ELF-1 (cell line): ENCODE measurements at regions not wholly inside any gene's neighbourhood (a gene's known extent, or its start where the extent isn't known, plus 50 kb on each side); places are given as distances from the start of the nearest gene placed in this dataset.

Experiments
- DNase-seq: peaks from one replicate; pipeline ENCODE4 v3.0.0-alpha.2; 2016; ENCODE audit warnings: low read depth, low spot score

DNA sequence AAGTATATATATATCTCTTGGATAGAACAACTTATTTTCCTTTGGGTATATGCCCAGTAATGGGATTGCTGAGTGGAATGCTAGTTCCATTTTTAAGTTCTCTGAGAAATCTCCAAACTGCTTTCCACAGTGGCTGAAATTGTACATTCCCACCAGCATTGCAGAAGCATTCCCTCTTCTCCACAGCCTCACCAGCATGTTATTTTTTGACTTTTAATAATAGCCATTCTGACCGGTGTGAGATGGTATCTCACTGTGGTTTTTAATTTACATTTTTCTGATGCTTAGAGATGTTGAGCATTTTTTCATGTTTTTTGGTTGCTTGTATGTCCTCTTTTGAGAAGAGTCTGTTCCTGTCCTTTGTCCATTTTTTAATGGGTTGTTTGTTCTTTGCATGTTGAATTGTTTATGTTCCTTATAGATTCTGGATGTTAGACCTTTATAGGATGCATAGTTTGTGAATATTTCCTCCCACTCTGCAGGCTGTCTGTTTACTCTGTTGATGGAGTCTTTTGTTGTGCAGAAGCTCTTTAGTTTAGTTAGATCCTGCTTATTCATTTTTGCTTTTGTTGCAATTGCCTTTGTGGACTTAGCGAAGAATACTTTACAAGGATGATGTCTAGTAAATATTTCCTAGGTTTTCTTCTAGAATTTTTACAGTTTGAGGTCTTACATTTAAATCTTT, 82.7 kb upstream of the NR2F2 start:
- DNase-seq = no peak

DNA sequence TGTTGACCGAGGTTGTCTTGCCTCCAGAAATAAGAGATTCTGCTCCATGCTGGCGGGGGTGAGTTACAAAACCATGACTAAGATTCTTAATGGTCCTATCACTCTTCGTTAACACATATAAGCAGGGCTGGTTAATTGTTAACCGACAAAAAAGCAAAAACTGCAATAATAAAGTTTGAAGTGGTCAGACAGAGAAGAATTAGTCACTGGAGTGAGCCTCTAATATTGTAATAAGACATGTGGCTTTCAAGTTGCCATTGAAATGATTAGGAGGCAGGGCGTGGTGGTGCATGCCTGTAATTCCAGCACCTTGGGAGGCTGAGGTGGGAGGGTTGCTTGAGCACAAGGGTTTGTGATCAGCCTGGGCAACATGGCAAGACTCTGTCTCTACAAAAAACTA, 78.4 kb upstream of the NR2F2 start:
- no peak for DNase-seq

- DNase-seq = no peak
Observed at GRCh38 chr15:96253006-96253747, 77.3 kb upstream of the NR2F2 start.

DNA sequence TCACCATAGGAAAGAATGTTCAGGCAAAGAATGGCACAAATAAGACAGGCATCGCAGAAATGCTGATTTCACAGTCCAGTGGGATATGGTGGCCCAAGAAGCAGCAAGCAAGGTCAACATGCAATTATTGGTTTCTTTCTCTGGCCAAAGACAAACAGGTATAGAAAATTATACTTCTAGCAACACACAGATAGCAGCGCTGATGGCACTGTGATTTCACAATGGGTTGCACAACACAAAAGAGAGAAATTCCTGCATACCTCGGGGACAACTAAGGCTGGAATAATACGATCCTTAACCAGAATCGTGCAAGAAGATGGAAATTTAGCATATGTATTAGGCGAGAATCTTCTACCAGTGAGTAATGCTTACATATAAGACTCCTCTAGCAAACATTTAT, 76.3 kb upstream of the NR2F2 start:
- DNase-seq = no peak

GRCh38 chr15:96255599-96255998, 74.9 kb upstream of the NR2F2 start:
- DNase-seq = no peak

DNA sequence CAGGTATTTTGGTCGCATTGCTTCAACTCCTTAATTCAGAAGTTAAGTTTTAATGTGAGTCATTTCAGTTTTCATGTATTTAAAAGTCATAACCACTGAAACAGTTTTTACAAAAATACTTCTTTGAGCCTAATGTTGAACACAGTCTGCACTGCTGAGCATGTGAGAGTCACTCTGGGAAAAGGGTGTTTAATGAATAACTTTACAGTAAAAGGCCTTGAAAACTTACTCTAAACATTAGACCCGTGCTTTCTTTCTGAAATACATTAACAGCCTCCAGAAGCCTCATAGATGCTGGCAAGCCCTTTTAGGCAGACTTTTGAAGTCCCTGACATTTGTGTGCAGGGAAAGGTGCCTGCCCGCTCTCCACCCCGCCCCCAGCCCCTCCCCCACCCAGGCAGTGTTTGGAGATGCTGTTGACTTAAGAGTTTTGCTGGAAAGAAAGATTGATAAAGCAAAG, 68.9 kb upstream of the NR2F2 start:
- DNase-seq = no peak

- no peak for DNase-seq
Observed at GRCh38 chr15:96262097-96262496, 68.4 kb upstream of the NR2F2 start.

DNA sequence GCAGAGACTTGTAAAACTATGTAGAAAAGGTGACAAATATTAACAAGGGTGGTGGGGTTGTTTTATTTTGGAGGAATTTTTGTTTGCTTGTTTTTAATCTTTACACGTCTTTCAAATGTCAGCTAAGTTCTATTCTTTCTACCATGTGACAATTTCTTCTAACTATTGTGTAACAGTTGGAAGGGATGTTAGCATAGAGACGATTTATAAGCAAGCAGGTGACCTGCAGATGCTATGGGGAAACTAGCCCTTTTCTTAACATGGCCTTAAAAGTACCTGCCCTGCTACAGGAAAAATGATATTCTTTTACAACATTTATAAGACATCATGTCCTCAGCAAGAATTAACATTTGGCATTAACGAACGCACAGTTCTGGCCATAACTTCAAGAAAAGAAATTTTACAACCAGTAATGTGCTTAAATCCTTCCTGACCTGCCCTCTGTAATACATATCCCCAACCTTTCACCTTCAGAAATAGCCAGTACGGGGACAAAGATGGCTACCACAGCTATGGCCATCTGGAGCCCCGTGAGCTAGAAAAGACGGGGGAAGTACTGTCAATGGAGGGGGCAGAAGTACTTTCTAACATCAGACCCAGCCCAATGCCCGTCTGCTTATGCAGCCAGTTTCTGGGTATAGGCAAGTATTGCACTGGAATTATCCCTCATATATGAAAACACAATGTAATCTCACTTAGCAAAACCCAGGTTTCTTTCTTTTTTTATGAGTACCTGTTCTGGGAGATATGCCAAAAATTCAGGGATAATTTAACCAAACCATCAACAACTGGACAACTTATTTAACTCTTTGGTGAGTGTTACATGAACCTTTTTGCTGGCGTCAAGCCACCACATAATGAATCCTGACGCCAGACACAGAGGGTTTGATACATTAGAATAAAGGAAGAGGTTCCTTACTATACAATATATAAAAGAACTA, 67.7 kb upstream of the NR2F2 start:
- DNase-seq = no peak

- DNase-seq = peak; percentile 46
Observed at GRCh38 chr15:96264351-96264798, 66.1 kb upstream of the NR2F2 start.

DNA sequence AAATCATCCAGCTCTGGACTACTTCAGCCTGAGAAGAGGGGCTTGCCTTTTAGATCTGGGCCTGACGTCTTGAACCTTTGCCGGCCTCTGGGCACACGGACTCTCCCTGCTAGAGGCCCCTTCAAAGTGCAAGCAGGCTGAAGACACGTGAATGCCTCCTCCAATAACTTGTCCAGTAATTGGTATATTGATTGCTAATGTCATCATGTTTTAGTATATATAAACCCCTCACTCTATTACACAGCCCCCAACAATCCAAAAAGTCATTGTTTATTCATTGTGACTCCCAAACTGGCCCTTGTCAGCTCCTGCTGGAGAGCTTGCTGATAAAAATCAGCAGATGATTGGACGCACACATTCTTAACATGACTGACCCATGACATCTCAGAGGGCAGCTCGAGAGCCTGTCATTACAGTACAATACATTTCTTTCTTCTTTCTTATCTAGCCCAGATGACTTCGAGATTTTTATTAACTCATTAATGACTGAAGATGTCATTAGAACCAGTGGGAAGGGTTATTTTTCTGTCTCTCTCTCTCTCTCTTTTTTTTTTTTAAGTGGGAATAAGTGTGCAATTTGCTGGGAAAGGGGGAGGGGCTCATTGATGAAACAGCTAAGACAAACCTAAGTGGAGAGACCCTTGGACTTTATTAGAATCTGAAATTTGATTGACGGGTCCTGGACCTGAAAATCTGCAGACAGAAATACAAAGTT, 65.5 kb upstream of the NR2F2 start:
- peak; percentile 75 for DNase-seq

DNA sequence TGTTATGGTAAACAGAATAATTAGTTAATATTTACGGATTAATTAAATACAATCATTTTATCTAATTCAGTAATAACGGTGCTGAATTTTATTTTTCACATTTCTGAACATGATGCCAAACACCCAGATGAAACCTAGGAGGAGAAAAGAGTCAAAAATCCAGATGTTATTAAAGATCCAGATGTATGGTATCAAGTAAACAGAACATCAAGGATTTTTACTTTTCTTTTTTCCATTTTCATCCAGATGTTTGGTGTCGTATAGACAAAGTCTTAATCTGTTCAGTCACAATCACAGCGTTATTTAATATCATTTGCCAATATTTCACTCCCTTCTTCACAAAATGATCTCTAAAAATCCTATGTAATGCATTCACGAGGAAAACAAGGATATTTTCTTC, 64.0 kb upstream of the NR2F2 start:
- DNase-seq = no peak

DNA sequence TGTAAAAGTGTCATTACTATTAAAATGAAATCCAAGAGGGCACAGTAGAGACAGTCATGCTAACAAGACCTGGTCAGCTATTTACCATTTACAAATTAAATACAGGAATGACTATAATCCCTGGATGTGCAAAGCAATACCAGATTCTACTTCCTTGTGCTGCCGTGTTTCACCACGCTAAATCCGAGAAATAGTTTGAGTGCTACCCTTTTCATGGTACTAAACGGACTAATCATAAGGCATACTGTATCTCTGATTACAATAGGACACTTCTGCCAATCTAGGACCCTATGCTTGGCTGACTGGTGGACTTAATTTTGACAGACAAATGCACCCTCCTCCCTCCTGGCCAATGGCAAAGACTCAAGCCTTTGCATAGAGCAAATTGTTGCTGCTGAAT, 63.0 kb upstream of the NR2F2 start:
- no peak for DNase-seq

- DNase-seq = peak; percentile 30
Observed at GRCh38 chr15:96268442-96269204, 61.9 kb upstream of the NR2F2 start.

GRCh38 chr15:96270581-96271172, 59.8 kb upstream of the NR2F2 start:
- no peak for DNase-seq

DNA sequence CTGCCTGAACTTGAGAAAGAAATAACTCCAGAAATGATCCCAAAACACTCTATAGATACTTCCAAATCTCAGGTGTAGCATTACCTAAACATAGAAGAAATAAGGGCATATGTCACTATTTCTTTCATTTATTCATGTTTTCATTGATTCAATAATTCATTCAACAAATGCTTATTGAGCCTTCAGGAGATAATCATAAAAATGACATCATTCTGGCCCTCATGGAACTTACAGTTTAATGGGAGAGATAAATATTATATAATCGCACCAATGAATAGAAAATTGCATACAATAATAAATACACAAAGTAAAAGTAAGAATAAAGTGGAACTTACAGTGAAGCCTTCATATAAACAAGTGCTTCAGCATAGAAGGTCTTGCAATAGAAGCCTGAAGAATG, 58.1 kb upstream of the NR2F2 start:
- DNase-seq = no peak

DNA sequence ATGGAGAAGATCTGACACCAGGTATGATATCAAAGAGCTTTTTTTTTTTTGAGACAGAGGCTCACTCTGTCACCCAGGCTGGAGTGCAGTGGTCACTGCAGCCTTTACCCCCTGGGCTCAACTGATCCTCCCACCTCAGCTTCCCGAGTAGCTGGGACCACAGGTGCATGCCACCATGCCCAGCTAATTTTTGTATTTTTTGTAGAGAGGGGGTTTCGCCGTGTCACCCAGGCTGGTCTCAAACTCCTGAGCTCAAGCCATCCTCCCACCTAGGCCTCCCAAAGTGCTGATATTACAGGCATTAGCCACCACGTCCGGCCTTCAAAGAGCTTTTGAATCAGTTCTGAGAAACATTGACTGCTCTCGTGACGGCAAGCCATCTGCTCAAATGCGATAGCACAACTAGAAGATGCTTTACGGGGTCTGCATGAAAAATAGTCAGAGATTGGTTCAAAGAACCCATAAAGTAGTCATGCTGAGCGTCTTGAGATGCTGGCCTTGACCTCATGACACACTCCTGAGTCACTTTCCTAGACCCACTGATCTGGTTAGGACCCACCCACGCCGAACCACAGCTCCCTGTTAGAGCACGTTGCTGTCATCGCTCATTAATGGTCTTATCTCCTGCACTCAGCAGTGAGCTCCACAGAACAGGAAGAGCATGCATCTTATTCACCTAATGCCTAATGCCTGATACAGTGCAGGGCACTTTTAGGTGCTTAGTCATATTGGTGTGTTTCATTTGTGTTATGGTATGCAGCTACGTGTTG, 57.0 kb upstream of the NR2F2 start:
- DNase-seq = peak; percentile 63

DNA sequence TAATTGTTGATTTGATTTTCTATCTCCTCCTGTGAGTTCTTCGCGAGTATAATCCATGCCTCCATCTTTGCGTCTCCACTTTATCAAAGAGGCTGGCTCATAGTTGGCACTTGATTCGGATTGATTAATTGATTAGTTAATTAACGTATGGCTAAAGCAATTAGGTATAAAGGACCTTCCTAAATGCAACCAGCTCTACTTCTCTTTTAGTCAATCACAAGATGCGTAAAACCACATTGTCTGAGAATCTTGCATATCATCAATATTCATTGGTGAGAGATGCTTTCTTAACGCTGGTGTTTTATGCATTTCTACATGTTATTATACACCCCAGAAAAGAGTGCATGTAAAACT, 56.4 kb upstream of the NR2F2 start:
- DNase-seq = no peak

GRCh38 chr15:96274698-96275097, 55.8 kb upstream of the NR2F2 start:
- DNase-seq = no peak

- DNase-seq = no peak
Observed at GRCh38 chr15:96276438-96277210, 53.9 kb upstream of the NR2F2 start.
